ENCODE measurements at regions not wholly inside any gene's neighbourhood (a gene's known extent, or its start where the extent isn't known, plus 50 kb on each side); places are given as distances from the start of the nearest gene placed in this dataset.

GRCh38 chr4:19298998-19299397 lies 952.7 kb upstream of the SLIT2 start (continued):
- TF ChIP-seq MLLT1 (IDR thresholded peaks at IDR 0.05) (no peak), ETV6 (conservative IDR thresholded peaks at IDR 0.05 in 1 of 2, IDR thresholded peaks at IDR 0.05 in 1 of 2; ENCODE audit: borderline replicate concordance in 1 of 2, low read depth in 1 of 2) (no peak), REST (IDR thresholded peaks at IDR 0.05; ENCODE audit: low read depth, low read length) (no peak), CEBPZ (IDR thresholded peaks at IDR 0.05; ENCODE audit: low read depth, low read length) (no peak), ZNF592 (IDR thresholded peaks at IDR 0.05) (no peak)

Measured in GM12878 (cell line).